NB4 (cell line): ENCODE measurements at regions not wholly inside any gene's neighbourhood (a gene's known extent, or its start where the extent isn't known, plus 50 kb on each side); places are given as distances from the start of the nearest gene placed in this dataset.

Experiments used
- DNase-seq: peaks from one replicate; pipeline ENCODE4 v3.0.0; 2010; ENCODE audit warnings: low read depth
- H3K4me3 ChIP-seq: one replicate; pipeline ENCODE4 v1.5.1; 2011; ENCODE audit warnings: mild to moderate bottlenecking, low read depth, low read length, moderate library complexity
- MYC ChIP-seq: IDR thresholded peaks from 2 replicates; pipeline ENCODE4 v1.6.1; 2011; ENCODE audit warnings: low read depth, low read length
- POLR2A ChIP-seq: IDR thresholded peaks from 2 replicates; pipeline ENCODE4 v1.6.1; 2011; ENCODE audit warnings: mild to moderate bottlenecking; ENCODE audit not compliant: insufficient read length; ENCODE audit errors: extremely low read depth
- TF ChIP-seq, protein P1 (sequence below): IDR thresholded peaks from one replicate; pipeline ENCODE4 v1.5.1; 2012; ENCODE audit warnings: low read depth, low read length
- TF ChIP-seq, protein P2 (sequence below): IDR thresholded peaks from 2 replicates; pipeline ENCODE4 v1.6.1; 2011; ENCODE audit warnings: low read depth, low read length

DNA sequence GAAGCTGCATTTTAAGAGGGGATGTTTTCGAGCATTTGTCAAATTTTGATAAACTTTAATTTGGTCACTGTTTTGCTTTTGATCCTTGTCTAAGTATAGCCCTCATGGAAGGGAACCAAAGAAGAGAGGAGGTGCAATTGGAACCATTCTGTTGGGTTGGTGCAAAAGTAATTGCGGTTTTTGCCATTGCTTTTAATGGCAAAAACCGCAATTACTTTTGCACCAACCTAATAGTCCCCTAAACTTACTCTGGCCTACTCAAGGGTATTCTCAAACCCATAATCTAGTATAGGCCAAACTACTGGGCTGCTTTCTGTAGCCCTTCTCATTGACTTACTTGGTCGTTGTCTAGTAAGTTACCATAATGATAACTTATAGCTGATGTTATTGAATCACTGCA lies 634.7 kb downstream of the MAFB start:
- TF ChIP-seq, protein P1, sequence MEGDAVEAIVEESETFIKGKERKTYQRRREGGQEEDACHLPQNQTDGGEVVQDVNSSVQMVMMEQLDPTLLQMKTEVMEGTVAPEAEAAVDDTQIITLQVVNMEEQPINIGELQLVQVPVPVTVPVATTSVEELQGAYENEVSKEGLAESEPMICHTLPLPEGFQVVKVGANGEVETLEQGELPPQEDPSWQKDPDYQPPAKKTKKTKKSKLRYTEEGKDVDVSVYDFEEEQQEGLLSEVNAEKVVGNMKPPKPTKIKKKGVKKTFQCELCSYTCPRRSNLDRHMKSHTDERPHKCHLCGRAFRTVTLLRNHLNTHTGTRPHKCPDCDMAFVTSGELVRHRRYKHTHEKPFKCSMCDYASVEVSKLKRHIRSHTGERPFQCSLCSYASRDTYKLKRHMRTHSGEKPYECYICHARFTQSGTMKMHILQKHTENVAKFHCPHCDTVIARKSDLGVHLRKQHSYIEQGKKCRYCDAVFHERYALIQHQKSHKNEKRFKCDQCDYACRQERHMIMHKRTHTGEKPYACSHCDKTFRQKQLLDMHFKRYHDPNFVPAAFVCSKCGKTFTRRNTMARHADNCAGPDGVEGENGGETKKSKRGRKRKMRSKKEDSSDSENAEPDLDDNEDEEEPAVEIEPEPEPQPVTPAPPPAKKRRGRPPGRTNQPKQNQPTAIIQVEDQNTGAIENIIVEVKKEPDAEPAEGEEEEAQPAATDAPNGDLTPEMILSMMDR, result no peak
- TF ChIP-seq POLR2A, result no peak
- no peak overlapping the region for H3K4me3 ChIP-seq
- no peak for DNase-seq

DNA sequence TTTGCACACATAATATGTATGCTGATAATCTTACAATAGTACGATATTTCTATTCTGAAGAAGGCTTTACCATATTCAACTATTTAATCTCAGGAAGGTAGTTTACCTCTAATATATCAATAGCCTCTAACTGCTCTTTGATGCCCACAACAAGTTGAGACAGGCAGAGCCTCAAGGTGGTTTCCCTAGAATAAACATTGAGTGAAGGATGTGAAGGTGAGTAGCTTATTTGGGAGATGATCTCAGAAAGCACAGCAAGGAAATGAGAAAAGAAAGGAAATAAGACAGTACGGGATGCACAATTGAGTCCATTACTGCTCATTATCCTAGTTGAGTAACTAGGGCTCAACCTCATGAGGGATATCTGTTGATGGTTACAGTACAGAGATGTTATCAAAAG lies 638.4 kb downstream of the MAFB start:
- TF ChIP-seq POLR2A (no peak), MYC (no peak)
- TF ChIP-seq, protein P2, sequence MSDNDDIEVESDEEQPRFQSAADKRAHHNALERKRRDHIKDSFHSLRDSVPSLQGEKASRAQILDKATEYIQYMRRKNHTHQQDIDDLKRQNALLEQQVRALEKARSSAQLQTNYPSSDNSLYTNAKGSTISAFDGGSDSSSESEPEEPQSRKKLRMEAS, result no peak
- no peak for DNase-seq
- H3K4me3 ChIP-seq, result no peak overlapping the region

DNA sequence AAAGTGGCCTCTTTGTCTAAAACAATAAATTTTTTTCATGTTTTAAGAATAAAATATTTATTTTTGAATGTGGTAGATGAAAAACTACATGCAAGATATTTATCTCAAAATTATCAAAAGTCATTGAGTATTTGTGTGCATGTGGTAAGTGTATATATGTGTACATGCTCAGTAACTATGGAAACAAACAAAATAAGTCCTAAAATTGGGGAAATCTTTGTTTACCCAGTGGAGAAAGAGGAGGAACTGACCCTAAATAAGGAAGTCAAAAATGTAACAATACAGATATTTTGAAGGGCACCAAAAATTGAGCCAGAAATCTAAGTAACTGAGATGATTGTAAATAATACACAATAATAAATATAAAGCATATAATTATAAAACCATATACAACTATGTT lies 639.2 kb downstream of the MAFB start:
- no peak for DNase-seq
- H3K4me3 ChIP-seq, result no peak overlapping the region
- TF ChIP-seq POLR2A, result no peak
- TF ChIP-seq, protein P1, result no peak
- TF ChIP-seq MYC, result no peak
- TF ChIP-seq, protein P2, result no peak

DNA sequence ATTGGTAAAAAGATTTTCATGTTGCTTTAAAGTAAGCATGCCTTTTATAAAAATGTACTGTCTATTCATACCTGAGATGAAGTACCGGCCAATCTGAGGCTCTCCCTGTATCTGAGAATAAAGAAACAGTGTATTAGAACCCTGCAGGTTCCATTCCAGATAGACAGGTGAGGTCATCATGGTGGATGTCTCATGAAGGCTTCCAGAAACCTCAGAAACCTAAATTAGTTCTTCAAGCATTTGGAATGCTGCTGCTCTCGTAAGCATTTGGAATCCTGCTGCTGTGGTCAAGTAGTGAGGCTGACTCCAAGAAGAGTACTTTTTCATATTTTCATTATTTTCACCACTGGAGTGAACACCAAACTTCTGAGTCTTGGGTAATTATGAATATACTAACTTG lies 642.3 kb downstream of the MAFB start:
- no peak overlapping the region for H3K4me3 ChIP-seq
- TF ChIP-seq, protein P1, result no peak
- TF ChIP-seq POLR2A, result no peak
- no peak for DNase-seq

DNA sequence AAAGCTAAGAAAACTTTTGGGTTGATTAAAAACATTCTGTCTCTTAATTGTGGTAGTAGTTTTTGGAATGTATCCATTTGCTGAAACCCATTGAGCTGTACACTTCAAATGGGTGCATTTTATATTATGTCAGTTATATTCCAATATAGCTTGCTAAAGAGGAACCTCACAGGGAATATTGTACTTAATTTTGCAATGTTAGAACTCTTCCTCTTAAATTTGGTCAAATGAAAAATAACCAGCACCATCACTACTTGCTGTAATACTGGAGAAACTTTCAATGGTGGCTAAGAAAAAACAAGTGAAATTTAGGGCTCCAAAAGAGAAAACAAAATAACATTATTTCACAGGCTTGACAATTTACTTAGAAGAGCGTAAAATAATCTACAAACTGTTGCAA lies 651.5 kb downstream of the MAFB start:
- no peak for DNase-seq
- H3K4me3 ChIP-seq, result no peak overlapping the region
- no peak for TF ChIP-seq MYC
- TF ChIP-seq, protein P2, result no peak
- TF ChIP-seq, protein P1, result no peak
- no peak for TF ChIP-seq POLR2A

DNA sequence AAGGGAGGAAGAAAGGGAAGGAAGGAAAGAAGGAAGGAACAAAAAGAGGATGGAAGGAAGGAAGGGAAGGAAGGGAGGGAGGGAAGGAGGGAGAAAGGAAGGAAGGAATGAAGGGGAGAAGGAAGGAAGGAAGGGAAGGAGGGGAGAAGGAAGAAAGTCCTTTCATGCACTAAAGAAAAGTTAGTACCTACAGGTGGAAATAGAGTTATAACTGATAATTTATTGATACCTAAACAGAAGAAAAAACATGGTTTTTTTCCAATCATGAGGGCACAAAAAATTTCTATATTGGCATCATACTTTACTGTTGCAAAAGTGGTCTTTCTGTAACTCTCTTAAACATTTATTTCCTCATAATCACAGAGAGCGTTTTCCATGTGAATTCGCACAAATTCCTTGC lies 659.4 kb downstream of the MAFB start:
- DNase-seq, result no peak
- no peak overlapping the region for H3K4me3 ChIP-seq
- TF ChIP-seq, protein P1, result no peak
- TF ChIP-seq, protein P2, result no peak
- TF ChIP-seq POLR2A (no peak), MYC (no peak)
